ENCODE measurements at regions not wholly inside any gene's neighbourhood (a gene's known extent, or its start where the extent isn't known, plus 50 kb on each side); places are given as distances from the start of the nearest gene placed in this dataset.

- Histone ChIP-seq H3K27me3 (peaks cover 0 to 32% (median 0%) of the 10 kb centered on the region in 9 donors), H3K27ac (no peak overlapping the region), H3K4me1 (no peaks in the 10 kb centered on the region), H3K9me3 (no peaks in the 10 kb centered on the region), H3K36me3 (no peaks in the 10 kb centered on the region), H3K4me3 (no peak overlapping the region)
- WGBS, 4 donors, result 59 to 91% (median 73%) methylated on average over 3 of the region's 3 CpGs
- intact Hi-C loops (cut with DNase I), result no loop called here
- no peak for ATAC-seq
- TF ChIP-seq POLR2A (IDR thresholded peaks at IDR 0.05) (no peak), CTCF (IDR thresholded peaks at IDR 0.05) (no peak)
- DNase-seq, result no peak
Observed at GRCh38 chrX:20329435-20329834, 62.7 kb upstream of the RPS6KA3 start.

GRCh38 chrX:20325786-20326388 is 59.2 kb upstream of the RPS6KA3 start:
- TF ChIP-seq POLR2A (IDR thresholded peaks at IDR 0.05), result no peak
- no peak for TF ChIP-seq CTCF (IDR thresholded peaks at IDR 0.05)
- H3K27me3 ChIP-seq, result peaks cover 0 to 19% (median 0%) of the 10 kb centered on the region in 9 donors
- H3K27ac ChIP-seq, result no peak overlapping the region
- no peaks in the 10 kb centered on the region for H3K4me1 ChIP-seq
- H3K36me3 ChIP-seq, result no peaks in the 10 kb centered on the region
- ATAC-seq, result no peak
- DNase-seq, result no peak
- no peaks in the 10 kb centered on the region for H3K9me3 ChIP-seq
- no peak overlapping the region for H3K4me3 ChIP-seq
- intact Hi-C loops (cut with DNase I), result no loop called here
- 54 to 73% (median 64%) methylated on average over 6 of the region's 6 CpGs for WGBS, 4 donors

GRCh38 chrX:20322887-20323286 is 56.2 kb upstream of the RPS6KA3 start:
- DNase-seq (no peak), ATAC-seq (no peak)
- Histone ChIP-seq H3K4me3 (no peak overlapping the region), H3K4me1 (no peaks in the 10 kb centered on the region), H3K27ac (no peak overlapping the region), H3K36me3 (no peaks in the 10 kb centered on the region), H3K27me3 (peaks cover 0 to 15% (median 0%) of the 10 kb centered on the region in 9 donors), H3K9me3 (no peaks in the 10 kb centered on the region)
- intact Hi-C loops (cut with DNase I), result no loop called here
- TF ChIP-seq CTCF (IDR thresholded peaks at IDR 0.05) (no peak), POLR2A (IDR thresholded peaks at IDR 0.05) (no peak)
- WGBS, 4 donors, result 70 to 74% (median 72%) methylated on average over 5 of the region's 5 CpGs

- TF ChIP-seq CTCF (IDR thresholded peaks at IDR 0.05) (no peak), POLR2A (IDR thresholded peaks at IDR 0.05) (no peak)
- Histone ChIP-seq H3K4me1 (no peaks in the 10 kb centered on the region), H3K36me3 (no peaks in the 10 kb centered on the region), H3K4me3 (no peak overlapping the region), H3K9me3 (no peaks in the 10 kb centered on the region), H3K27me3 (peaks cover 0 to 8% (median 0%) of the 10 kb centered on the region in 9 donors), H3K27ac (peak overlapping the region in 1 of 12 donors; percentile 56)
- peak in 1 of 5 donors; percentile 44 for DNase-seq
- intact Hi-C loops (cut with DNase I), result no loop called here
- 56 to 62% (median 61%) methylated on average over 12 of the region's 12 CpGs for WGBS, 4 donors
- no peak for ATAC-seq
Observed at GRCh38 chrX:20320461-20321159, 53.9 kb upstream of the RPS6KA3 start.
